Endothelial cell of umbilical vein (primary cell): ENCODE measurements at regions not wholly inside any gene's neighbourhood (a gene's known extent, or its start where the extent isn't known, plus 50 kb on each side); places are given as distances from the start of the nearest gene placed in this dataset.

ENCODE experiments used
- CTCF ChIP-seq, 2 donors: IDR thresholded peaks; 1 replicate in 1 of 2; 2 replicates in 1 of 2; pipeline ENCODE4 v1.5.1; 2011; ENCODE audit warnings: low read length in 2 of 2, mild to moderate bottlenecking in 2 of 2, moderate library complexity in 2 of 2, control low read depth in 1 of 2, inconsistent platforms in 1 of 2, low read depth in 1 of 2; ENCODE audit not compliant: insufficient read depth in 1 of 2; ENCODE audit errors: extremely low read depth in 1 of 2
- EZH2 ChIP-seq: IDR thresholded peaks from 2 replicates; pipeline ENCODE4 v1.6.1; 2012; ENCODE audit warnings: borderline replicate concordance, low read depth, mild to moderate bottlenecking, moderate library complexity, low read length, inconsistent platforms; ENCODE audit not compliant: severe bottlenecking
- GATA2 ChIP-seq: IDR thresholded peaks from 2 replicates; pipeline ENCODE4 v1.7.0; 2011; ENCODE audit warnings: low read depth, mild to moderate bottlenecking, moderate library complexity, mixed read lengths, low read length; ENCODE audit not compliant: insufficient read length, insufficient read depth
- JUN ChIP-seq: IDR thresholded peaks from 2 replicates; pipeline ENCODE4 v1.6.1; 2011; ENCODE audit warnings: borderline replicate concordance, low read depth; ENCODE audit not compliant: insufficient read length, insufficient read depth
- POLR2A ChIP-seq: IDR thresholded peaks from 2 replicates; pipeline ENCODE4 v1.6.1; 2012; ENCODE audit warnings: low read depth, mild to moderate bottlenecking, control low read depth, low read length
- POLR2AphosphoS5 ChIP-seq: IDR thresholded peaks from 2 replicates; pipeline ENCODE4 v1.6.1; 2012; ENCODE audit warnings: low read depth, mild to moderate bottlenecking, control low read depth, low read length, moderate library complexity; ENCODE audit not compliant: insufficient read depth
- TF ChIP-seq, protein P1 (sequence below): IDR thresholded peaks from 2 replicates; pipeline ENCODE4 v1.6.1; 2011; ENCODE audit not compliant: insufficient read depth, insufficient read length

DNA sequence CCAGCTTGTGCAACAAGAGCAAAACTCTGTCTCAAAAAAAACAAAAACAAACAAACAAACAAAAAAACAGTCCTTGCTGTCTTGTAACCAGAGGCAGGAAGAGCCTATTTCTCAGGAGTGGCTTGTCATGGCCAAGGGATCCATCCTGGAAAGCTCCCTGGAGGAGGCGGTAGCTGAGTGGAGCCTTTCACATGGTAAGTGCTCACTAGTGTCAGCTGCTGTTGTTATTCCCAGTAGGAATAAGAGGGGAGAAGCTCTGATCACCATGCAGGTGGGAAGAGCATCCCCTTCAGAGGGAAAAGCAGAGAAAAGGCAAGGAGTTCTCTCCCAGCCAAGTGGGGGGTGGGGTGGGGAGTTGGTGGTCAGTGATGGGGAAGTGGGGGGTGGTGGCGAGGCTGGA is 54.6 kb upstream of the WNT7B start:
- TF ChIP-seq, protein P1, sequence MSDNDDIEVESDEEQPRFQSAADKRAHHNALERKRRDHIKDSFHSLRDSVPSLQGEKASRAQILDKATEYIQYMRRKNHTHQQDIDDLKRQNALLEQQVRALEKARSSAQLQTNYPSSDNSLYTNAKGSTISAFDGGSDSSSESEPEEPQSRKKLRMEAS = no peak
- TF ChIP-seq CTCF (IDR thresholded peaks at IDR 0.05; ENCODE audit: extremely low read depth in 1 of 2, insufficient read depth in 1 of 2, low read depth in 1 of 2, low read length in 2 of 2) (no peak), POLR2AphosphoS5 (no peak), POLR2A (no peak), EZH2 (no peak), GATA2 (no peak), JUN (no peak)
